PFSK-1 (cell line): ENCODE measurements at regions not wholly inside any gene's neighbourhood (a gene's known extent, or its start where the extent isn't known, plus 50 kb on each side); places are given as distances from the start of the nearest gene placed in this dataset.

Experiments used
- FOXP2 ChIP-seq: optimal IDR thresholded peaks from 2 replicates; pipeline ENCODE3; 2011; ENCODE audit warnings: borderline replicate concordance, control low read depth, inconsistent platforms; ENCODE audit not compliant: insufficient read depth; ENCODE audit errors: extremely low read length, extremely low read depth
- POLR2AphosphoS5 ChIP-seq: IDR thresholded peaks from 2 replicates; pipeline ENCODE4 v1.6.1; 2012; ENCODE audit warnings: low read depth, mild to moderate bottlenecking, control low read depth, low read length, moderate library complexity
- SIN3A ChIP-seq: IDR thresholded peaks from 2 replicates; pipeline ENCODE4 v1.6.1; 2012; ENCODE audit warnings: mild to moderate bottlenecking, low read length, moderate library complexity, borderline replicate concordance; ENCODE audit not compliant: insufficient read depth
- TAF1 ChIP-seq: IDR thresholded peaks from 2 replicates; pipeline ENCODE4 v1.6.1; 2012; ENCODE audit warnings: low read length, control low read depth, borderline replicate concordance; ENCODE audit not compliant: insufficient read depth
- TF ChIP-seq, protein P1 (sequence below), 2 experiments: IDR thresholded peaks; 2 replicates each; pipeline versions ENCODE4 v1.6.1 to v1.8.0; 2011 to 2012; ENCODE audit warnings: low read depth in 2 of 2, low read length in 2 of 2, control low read depth in 1 of 2, inconsistent platforms in 1 of 2, mild to moderate bottlenecking in 1 of 2, moderate library complexity in 1 of 2; ENCODE audit not compliant: insufficient read depth in 1 of 2

DNA sequence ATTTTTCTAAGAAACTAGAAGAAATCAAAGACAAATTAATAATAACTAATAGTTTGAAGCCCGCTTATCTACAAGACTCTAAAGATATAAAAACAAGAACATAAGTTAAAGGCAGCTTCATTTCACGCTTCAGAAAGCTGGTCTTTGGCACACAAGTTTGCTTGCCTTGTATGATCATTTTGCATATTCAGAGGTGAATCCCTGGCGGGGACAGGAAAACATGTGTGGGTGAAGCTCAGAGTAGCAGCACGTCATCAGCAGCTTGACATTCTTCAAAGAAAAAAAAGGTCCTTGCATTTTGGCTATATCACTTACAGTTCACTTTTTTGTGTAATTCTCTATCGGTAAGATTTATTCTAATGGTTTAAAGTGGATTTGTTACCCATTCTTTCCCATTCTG is 1911.8 kb downstream of the MRPL39 start:
- TF ChIP-seq, protein P1, sequence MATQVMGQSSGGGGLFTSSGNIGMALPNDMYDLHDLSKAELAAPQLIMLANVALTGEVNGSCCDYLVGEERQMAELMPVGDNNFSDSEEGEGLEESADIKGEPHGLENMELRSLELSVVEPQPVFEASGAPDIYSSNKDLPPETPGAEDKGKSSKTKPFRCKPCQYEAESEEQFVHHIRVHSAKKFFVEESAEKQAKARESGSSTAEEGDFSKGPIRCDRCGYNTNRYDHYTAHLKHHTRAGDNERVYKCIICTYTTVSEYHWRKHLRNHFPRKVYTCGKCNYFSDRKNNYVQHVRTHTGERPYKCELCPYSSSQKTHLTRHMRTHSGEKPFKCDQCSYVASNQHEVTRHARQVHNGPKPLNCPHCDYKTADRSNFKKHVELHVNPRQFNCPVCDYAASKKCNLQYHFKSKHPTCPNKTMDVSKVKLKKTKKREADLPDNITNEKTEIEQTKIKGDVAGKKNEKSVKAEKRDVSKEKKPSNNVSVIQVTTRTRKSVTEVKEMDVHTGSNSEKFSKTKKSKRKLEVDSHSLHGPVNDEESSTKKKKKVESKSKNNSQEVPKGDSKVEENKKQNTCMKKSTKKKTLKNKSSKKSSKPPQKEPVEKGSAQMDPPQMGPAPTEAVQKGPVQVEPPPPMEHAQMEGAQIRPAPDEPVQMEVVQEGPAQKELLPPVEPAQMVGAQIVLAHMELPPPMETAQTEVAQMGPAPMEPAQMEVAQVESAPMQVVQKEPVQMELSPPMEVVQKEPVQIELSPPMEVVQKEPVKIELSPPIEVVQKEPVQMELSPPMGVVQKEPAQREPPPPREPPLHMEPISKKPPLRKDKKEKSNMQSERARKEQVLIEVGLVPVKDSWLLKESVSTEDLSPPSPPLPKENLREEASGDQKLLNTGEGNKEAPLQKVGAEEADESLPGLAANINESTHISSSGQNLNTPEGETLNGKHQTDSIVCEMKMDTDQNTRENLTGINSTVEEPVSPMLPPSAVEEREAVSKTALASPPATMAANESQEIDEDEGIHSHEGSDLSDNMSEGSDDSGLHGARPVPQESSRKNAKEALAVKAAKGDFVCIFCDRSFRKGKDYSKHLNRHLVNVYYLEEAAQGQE (IDR thresholded peaks at IDR 0.05; ENCODE audit: insufficient read depth in 1 of 2, low read depth in 2 of 2, low read length in 2 of 2), result no peak
- TF ChIP-seq POLR2AphosphoS5 (no peak), TAF1 (no peak), FOXP2 (no peak), SIN3A (no peak)
